Naive B cell (primary cell): ENCODE measurements at regions not wholly inside any gene's neighbourhood (a gene's known extent, or its start where the extent isn't known, plus 50 kb on each side); places are given as distances from the start of the nearest gene placed in this dataset.
"Not testable (repeated sequence)": the region's sequence is repeated elsewhere in the genome, so short reads cannot be mapped to it uniquely, and the experiment has no call there.

Experiments
- ATAC-seq, 2 donors: fragments of 150-1000 bp; cut with Tn5 transposase; 2 replicates each; pipeline ENCODE4 v1.10.0; 2021; ENCODE audit warnings: low read depth in 2 of 2, mild to moderate bottlenecking in 2 of 2, moderate library complexity in 2 of 2
- DNase-seq: peaks from one replicate; pipeline ENCODE4 v3.0.0; 2022
- H3K27ac Mint-ChIP-seq, 6 donors: one replicate each; pipeline ENCODE4 v1.8.0; 2020 to 2022; ENCODE audit warnings: mild to moderate bottlenecking in 6 of 6, mixed read lengths in 6 of 6, moderate library complexity in 5 of 6, inconsistent platforms in 2 of 6
- H3K27me3 Mint-ChIP-seq, 3 donors: one replicate each; pipeline ENCODE4 v1.8.0; 2021 to 2022; ENCODE audit warnings: mixed read lengths in 3 of 3, mild to moderate bottlenecking in 1 of 3
- H3K36me3 Mint-ChIP-seq, 2 donors: one replicate each; pipeline ENCODE4 v1.8.0; 2020 to 2022; ENCODE audit warnings: mixed read lengths in 2 of 2, inconsistent platforms in 1 of 2, mild to moderate bottlenecking in 1 of 2
- H3K4me1 Mint-ChIP-seq, 3 donors: one replicate each; pipeline ENCODE4 v1.8.0; 2020 to 2022; ENCODE audit warnings: mixed read lengths in 3 of 3, inconsistent platforms in 1 of 3, mild to moderate bottlenecking in 1 of 3, moderate library complexity in 1 of 3
- H3K4me3 Mint-ChIP-seq, 8 donors: one replicate each; pipeline ENCODE4 v1.8.0; 2020 to 2022; ENCODE audit warnings: mild to moderate bottlenecking in 8 of 8, mixed read lengths in 8 of 8, moderate library complexity in 8 of 8, inconsistent platforms in 2 of 8
- H3K9me3 Mint-ChIP-seq, 7 donors: one replicate each; pipeline ENCODE4 v1.8.0; 2020 to 2022; ENCODE audit warnings: mixed read lengths in 7 of 7, mild to moderate bottlenecking in 5 of 7, inconsistent platforms in 2 of 7, moderate library complexity in 1 of 7

- Mint-ChIP-seq H3K36me3 (peaks cover 7 to 17% of the 10 kb centered on the region in 2 donors), H3K27ac (peak overlapping the region in 1 of 6 donors; percentile 45), H3K4me3 (no peak overlapping the region), H3K4me1 (no peaks in the 10 kb centered on the region), H3K9me3 (peaks cover 8 to 32% (median 22%) of the 10 kb centered on the region in 7 donors), H3K27me3 (peaks cover 2 to 15% (median 9%) of the 10 kb centered on the region in 3 donors)
- DNase-seq (no peak), ATAC-seq (no peak)
Observed at GRCh38 chr9:79428422-79428821, 143.3 kb upstream of the TLE4 start.

- Mint-ChIP-seq H3K4me1 (no peaks in the 10 kb centered on the region), H3K36me3 (peaks cover 7 to 9% of the 10 kb centered on the region in 2 donors), H3K27me3 (peaks cover 0 to 11% (median 9%) of the 10 kb centered on the region in 3 donors), H3K4me3 (no peak overlapping the region), H3K27ac (no peak overlapping the region), H3K9me3 (peaks cover 7 to 22% (median 12%) of the 10 kb centered on the region in 7 donors)
- ATAC-seq = no peak
- DNase-seq = no peak
Observed at GRCh38 chr9:79430619-79431018, 141.1 kb upstream of the TLE4 start.

- Mint-ChIP-seq H3K4me3 (no peak overlapping the region), H3K9me3 (peaks cover 2 to 17% (median 6%) of the 10 kb centered on the region in 7 donors), H3K27ac (no peak overlapping the region), H3K27me3 (peaks cover 0 to 11% (median 9%) of the 10 kb centered on the region in 3 donors), H3K36me3 (peaks cover 2 to 3% of the 10 kb centered on the region in 2 donors), H3K4me1 (no peaks in the 10 kb centered on the region)
- no peak for DNase-seq
- ATAC-seq = no peak
Observed at GRCh38 chr9:79431019-79431679, 140.6 kb upstream of the TLE4 start.

GRCh38 chr9:79432485-79432884 lies 139.3 kb upstream of the TLE4 start:
- Mint-ChIP-seq H3K4me3 (no peak overlapping the region), H3K27ac (no peak overlapping the region), H3K4me1 (no peaks in the 10 kb centered on the region), H3K36me3 (no peaks in the 10 kb centered on the region), H3K9me3 (peaks cover 0 to 8% (median 0%) of the 10 kb centered on the region in 7 donors), H3K27me3 (peaks cover 0 to 11% (median 9%) of the 10 kb centered on the region in 3 donors)
- ATAC-seq (no peak), DNase-seq (no peak)

- DNase-seq = no peak
- Mint-ChIP-seq H3K27me3 (peaks cover 4 to 20% (median 11%) of the 10 kb centered on the region in 3 donors), H3K9me3 (peaks cover 0 to 2% (median 0%) of the 10 kb centered on the region in 7 donors), H3K4me1 (no peaks in the 10 kb centered on the region), H3K27ac (no peak overlapping the region), H3K36me3 (no peaks in the 10 kb centered on the region), H3K4me3 (no peak overlapping the region)
- ATAC-seq = no peak
Observed at GRCh38 chr9:79433703-79434102, 138.1 kb upstream of the TLE4 start.

GRCh38 chr9:79439221-79439620 lies 132.5 kb upstream of the TLE4 start:
- H3K36me3 Mint-ChIP-seq, H3K27ac Mint-ChIP-seq, ATAC-seq, H3K9me3 Mint-ChIP-seq, H3K4me1 Mint-ChIP-seq, DNase-seq: not testable (repeated sequence)
- H3K27me3 Mint-ChIP-seq = peaks cover 5 to 10% (median 7%) of the 10 kb centered on the region in 3 donors
- H3K4me3 Mint-ChIP-seq = peak overlapping the region in 1 of 8 donors; percentile 57

GRCh38 chr9:79446523-79447307 lies 125.0 kb upstream of the TLE4 start:
- no peak overlapping the region for H3K4me3 Mint-ChIP-seq
- H3K27ac Mint-ChIP-seq = no peak overlapping the region
- DNase-seq = no peak
- H3K4me1 Mint-ChIP-seq = no peaks in the 10 kb centered on the region
- H3K36me3 Mint-ChIP-seq = no peaks in the 10 kb centered on the region
- H3K27me3 Mint-ChIP-seq = peaks cover 0 to 3% (median 0%) of the 10 kb centered on the region in 3 donors
- peaks cover 0 to 7% (median 2%) of the 10 kb centered on the region in 7 donors for H3K9me3 Mint-ChIP-seq
- ATAC-seq = no peak

- Mint-ChIP-seq H3K36me3 (peaks cover 0 to 3% of the 10 kb centered on the region in 2 donors), H3K4me3 (no peak overlapping the region), H3K27me3 (peaks cover 0 to 3% (median 0%) of the 10 kb centered on the region in 3 donors), H3K9me3 (peaks cover under 1 to 12% (median 3%) of the 10 kb centered on the region in 7 donors), H3K27ac (no peak overlapping the region), H3K4me1 (no peaks in the 10 kb centered on the region)
- DNase-seq (no peak), ATAC-seq (no peak)
Observed at GRCh38 chr9:79447308-79447605, 124.5 kb upstream of the TLE4 start.

GRCh38 chr9:79447762-79448161 lies 124.0 kb upstream of the TLE4 start:
- Mint-ChIP-seq H3K36me3 (peaks cover 0 to 7% of the 10 kb centered on the region in 2 donors), H3K27ac (no peak overlapping the region), H3K9me3 (peaks cover 3 to 17% (median 6%) of the 10 kb centered on the region in 7 donors), H3K27me3 (peaks cover 0 to 3% (median 0%) of the 10 kb centered on the region in 3 donors), H3K4me3 (no peak overlapping the region), H3K4me1 (no peaks in the 10 kb centered on the region)
- ATAC-seq (no peak), DNase-seq (no peak)

DNA sequence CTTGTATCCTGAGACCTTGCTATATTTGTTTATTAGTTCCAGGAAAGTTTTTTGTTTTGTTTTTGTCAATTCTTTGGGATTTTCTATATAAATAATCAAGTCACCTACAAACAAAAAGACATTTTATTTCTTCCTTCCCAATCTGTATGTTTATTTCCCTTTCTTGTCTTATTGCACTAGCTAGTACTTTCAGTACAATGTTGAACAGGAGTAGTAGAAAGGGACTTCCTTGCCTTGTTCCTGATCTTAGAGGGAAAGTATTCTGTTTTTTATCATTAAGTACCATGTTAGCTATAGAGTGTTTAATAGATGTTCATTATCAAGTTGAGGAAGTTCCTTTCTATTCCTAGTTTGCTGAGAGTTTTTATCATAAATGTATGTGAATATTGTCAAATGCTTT lies 119.5 kb upstream of the TLE4 start:
- peaks cover 4 to 30% (median 7%) of the 10 kb centered on the region in 7 donors for H3K9me3 Mint-ChIP-seq
- H3K36me3 Mint-ChIP-seq = peaks cover 0 to 7% of the 10 kb centered on the region in 2 donors
- H3K4me1 Mint-ChIP-seq = no peaks in the 10 kb centered on the region
- ATAC-seq (no peak), DNase-seq (no peak)
- peaks cover 0 to 6% (median 0%) of the 10 kb centered on the region in 3 donors for H3K27me3 Mint-ChIP-seq
- no peak overlapping the region for H3K4me3 Mint-ChIP-seq
- no peak overlapping the region for H3K27ac Mint-ChIP-seq

DNA sequence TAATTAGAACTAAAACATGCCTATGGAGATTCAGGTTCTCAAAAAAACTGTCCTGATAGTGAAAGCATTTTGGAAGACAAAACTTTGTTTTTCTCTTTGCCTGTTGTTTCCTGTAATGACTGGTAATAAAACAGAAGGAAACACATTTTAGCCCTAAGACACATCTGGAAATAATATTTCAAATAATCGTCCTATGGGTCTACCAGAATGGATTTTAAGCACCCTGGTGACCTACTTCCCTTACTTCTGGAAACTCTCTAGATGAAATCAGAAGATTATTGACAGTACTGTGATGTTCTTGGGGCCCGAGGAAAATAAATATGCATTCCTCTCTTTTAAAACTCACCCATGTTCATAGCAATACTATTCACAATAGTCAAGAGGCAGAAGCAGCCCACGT lies 110.1 kb upstream of the TLE4 start:
- H3K36me3 Mint-ChIP-seq = no peaks in the 10 kb centered on the region
- H3K27me3 Mint-ChIP-seq = no peaks in the 10 kb centered on the region
- H3K9me3 Mint-ChIP-seq = no peaks in the 10 kb centered on the region
- DNase-seq (no peak), ATAC-seq (no peak)
- H3K27ac Mint-ChIP-seq = no peak overlapping the region
- no peak overlapping the region for H3K4me3 Mint-ChIP-seq
- no peaks in the 10 kb centered on the region for H3K4me1 Mint-ChIP-seq

DNA sequence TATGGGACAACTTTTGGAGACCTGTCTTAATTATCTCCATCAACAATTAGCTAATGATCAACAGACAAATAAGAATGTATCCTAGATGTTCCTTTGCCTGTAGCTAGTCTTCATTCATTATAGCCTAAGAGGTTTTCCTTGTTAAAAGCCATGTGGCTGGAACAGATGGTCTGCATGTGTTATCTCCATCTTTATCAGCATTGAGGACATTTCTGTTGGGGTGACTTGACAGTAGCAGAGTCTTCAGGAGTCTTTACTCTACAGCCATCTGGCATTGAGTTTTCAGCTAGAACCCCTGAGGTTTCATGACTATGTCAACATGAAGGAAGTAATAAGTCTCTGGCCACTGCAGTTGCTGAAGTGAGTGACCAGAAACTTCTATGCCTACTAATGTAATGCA lies 106.6 kb upstream of the TLE4 start:
- Mint-ChIP-seq H3K27ac (no peak overlapping the region), H3K9me3 (no peaks in the 10 kb centered on the region), H3K4me1 (no peaks in the 10 kb centered on the region), H3K4me3 (no peak overlapping the region), H3K27me3 (no peaks in the 10 kb centered on the region), H3K36me3 (no peaks in the 10 kb centered on the region)
- DNase-seq = no peak
- no peak for ATAC-seq

DNA sequence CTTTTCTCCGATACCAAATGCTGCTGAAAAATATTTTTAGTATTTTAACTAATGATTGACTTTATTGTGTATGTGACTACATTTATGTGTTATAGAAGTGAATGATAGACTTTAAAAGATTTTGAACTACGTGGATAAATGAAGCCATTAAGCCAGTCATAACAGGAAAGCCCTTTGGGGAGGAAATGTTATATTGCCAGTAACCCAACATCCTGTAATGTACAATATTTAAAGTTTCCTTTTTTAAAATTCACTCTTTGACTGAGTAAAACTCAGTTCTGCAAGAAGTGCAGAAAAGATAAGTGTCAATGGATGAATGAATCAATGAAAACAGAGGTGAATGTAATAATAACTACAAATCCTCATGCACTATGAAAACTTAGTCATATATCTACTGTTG lies 102.6 kb upstream of the TLE4 start:
- Mint-ChIP-seq H3K27ac (no peak overlapping the region), H3K27me3 (no peaks in the 10 kb centered on the region), H3K9me3 (peaks cover 0 to under 1% (median 0%) of the 10 kb centered on the region in 7 donors), H3K4me1 (no peaks in the 10 kb centered on the region), H3K4me3 (no peak overlapping the region), H3K36me3 (peaks cover 0 to under 1% of the 10 kb centered on the region in 2 donors)
- no peak for ATAC-seq
- DNase-seq = no peak

- Mint-ChIP-seq H3K27ac (no peak overlapping the region), H3K4me3 (no peak overlapping the region), H3K36me3 (peaks cover 0 to 4% of the 10 kb centered on the region in 2 donors), H3K9me3 (peaks cover 0 to 7% (median 0%) of the 10 kb centered on the region in 7 donors), H3K27me3 (no peaks in the 10 kb centered on the region), H3K4me1 (no peaks in the 10 kb centered on the region)
- no peak for ATAC-seq
- no peak for DNase-seq
Observed at GRCh38 chr9:79470954-79471353, 100.8 kb upstream of the TLE4 start.
